K562 (cell line): ENCODE measurements at regions not wholly inside any gene's neighbourhood (a gene's known extent, or its start where the extent isn't known, plus 50 kb on each side); places are given as distances from the start of the nearest gene placed in this dataset.

ENCODE experiments used
- ATAC-seq: fragments of 200-7000 bp; cut with Tn5 transposase; 3 replicates; pipeline ENCODE4 v1.9.1; 2020; ENCODE audit warnings: moderate library complexity
- BruUV-seq: library from RNA; stranded (reverse); fragments of 400-500 nt; replicated peaks from 2 replicates; lab custom pipeline; 2021; lab: Mats Ljungman, UMichigan
- CTCF ChIA-PET: fragments of 300-600 bp; formaldehyde crosslinking; extraction: SDS; loops from one replicate; lab custom pipeline; 2021; ENCODE audit warnings: low intra/inter-chr PET ratio; lab: Yijun Ruan, JAX
- POLR2A ChIA-PET: fragments of 300-600, 350-650 bp; sonication (Branson Sonifier 250); formaldehyde crosslinking; extraction: SDS; loops from one replicate; lab custom pipeline; 2021; ENCODE audit warnings: antibody characterized with exemption, inconsistent platforms; lab: Yijun Ruan, JAX
- DNase-seq, 4 experiments: peaks; one replicate each; pipeline versions ENCODE4 v3.0.0 to v3.0.0-alpha.2; 2011 to 2018; ENCODE audit warnings: low spot score in 3 of 4, mixed read lengths in 3 of 4; ENCODE audit errors: extremely low read depth in 1 of 4
- FAIRE-seq: peaks from 2 replicates; lab custom pipeline; 2011; peaks lifted over from hg19 to GRCh38; lab: Jason Lieb, UNC
- H2AFZ ChIP-seq: 2 replicates; pipeline ENCODE4 v1.6.0; 2011; ENCODE audit warnings: low read depth, low read length, control low read depth, inconsistent platforms
- H3K27ac ChIP-seq: fragments of 200-600 bp; 3 replicates; pipeline ENCODE4 v1.8.0; 2011; ENCODE audit warnings: low read depth, mild to moderate bottlenecking, control low read depth, inconsistent platforms, low read length, moderate library complexity, mixed read lengths; ENCODE audit errors: extremely low read depth
- H3K27me3 ChIP-seq, 2 experiments: fragments of 300-600 bp in 1 of 2; 2 replicates in 1 of 2; 3 replicates in 1 of 2; pipeline versions ENCODE4 v1.6.0 to v1.8.0; 2011; ENCODE audit warnings: inconsistent platforms in 2 of 2, low read length in 2 of 2, mild to moderate bottlenecking in 1 of 2, mixed read lengths in 1 of 2, moderate library complexity in 1 of 2; ENCODE audit not compliant: control insufficient read depth in 2 of 2, insufficient read depth in 2 of 2
- H3K36me3 ChIP-seq: fragments of 300-600 bp; 3 replicates; pipeline ENCODE4 v1.8.0; 2011; ENCODE audit warnings: mild to moderate bottlenecking, low read length, inconsistent platforms; ENCODE audit not compliant: control insufficient read depth, insufficient read depth
- H3K4me1 ChIP-seq, 2 experiments: fragments of 200-600 bp in 1 of 2; replicated peaks in 1 of 2; 2 replicates in 1 of 2; 3 replicates in 1 of 2; pipeline versions ENCODE4 v1.5.1 to v1.8.0; 2011; ENCODE audit warnings: inconsistent platforms in 2 of 2, low read length in 2 of 2, mild to moderate bottlenecking in 1 of 2, mixed read lengths in 1 of 2, moderate library complexity in 1 of 2; ENCODE audit not compliant: control insufficient read depth in 2 of 2, insufficient read depth in 2 of 2
- H3K4me2 ChIP-seq: 2 replicates; pipeline ENCODE4 v1.6.1; 2011; ENCODE audit warnings: low read length, control low read depth, inconsistent platforms, mixed read lengths; ENCODE audit not compliant: insufficient read depth
- H3K4me3 ChIP-seq: fragments of 200-600 bp; sonication (generic), shearing (Covaris generic); 2 replicates; pipeline ENCODE4 v1.5.1; 2016; ENCODE audit warnings: control low read depth, inconsistent platforms
- H3K79me2 ChIP-seq: fragments of 200-600 bp; 3 replicates; pipeline ENCODE4 v1.8.0; 2011; ENCODE audit warnings: low read length, inconsistent platforms; ENCODE audit not compliant: control insufficient read depth, insufficient read depth
- H3K9ac ChIP-seq, 2 experiments: 2 replicates each; pipeline versions ENCODE4 v1.6.0 to v1.6.1; 2011; ENCODE audit warnings: low read depth in 2 of 2, low read length in 2 of 2, control low read depth in 1 of 2, inconsistent platforms in 1 of 2, mild to moderate bottlenecking in 1 of 2, mixed read lengths in 1 of 2; ENCODE audit not compliant: insufficient read depth in 1 of 2
- H3K9me1 ChIP-seq: one replicate; pipeline ENCODE4 v1.6.0; 2011; ENCODE audit warnings: inconsistent platforms, mild to moderate bottlenecking, low read length, moderate library complexity; ENCODE audit not compliant: control insufficient read depth, insufficient read depth
- H3K9me3 ChIP-seq: replicated peaks from 2 replicates; pipeline ENCODE4 v1.5.1; 2011; ENCODE audit warnings: low read depth, low read length, inconsistent platforms; ENCODE audit not compliant: control insufficient read depth, insufficient read depth
- H4K20me1 ChIP-seq: replicated peaks from 2 replicates; pipeline ENCODE4 v1.6.1; 2011; ENCODE audit warnings: low read length, inconsistent platforms, mixed read lengths; ENCODE audit not compliant: control insufficient read depth, insufficient read depth
- CTCF ChIP-seq, 3 experiments: IDR thresholded peaks in 2 of 3; conservative IDR thresholded peaks in 1 of 3; 2 replicates each; pipeline ENCODE4 v1.5.1; 2011 to 2012; ENCODE audit warnings: low read length in 3 of 3, mild to moderate bottlenecking in 3 of 3, control low read depth in 2 of 3, improper control_type of control experiment in 1 of 3, inconsistent platforms in 1 of 3, low read depth in 1 of 3, mixed read lengths in 1 of 3, moderate library complexity in 1 of 3; ENCODE audit not compliant: insufficient read depth in 2 of 3
- KLF13 ChIP-seq: fragments of 450-650 bp; IDR thresholded peaks from 2 replicates; pipeline ENCODE4 v1.6.1; 2016; ENCODE audit warnings: missing genetic modification characterization, low read depth, mild to moderate bottlenecking, missing compliant biosample characterization, moderate library complexity, borderline replicate concordance
- PHB ChIP-seq: fragments of 250-450 bp; sonication (Bioruptor Pico); IDR thresholded peaks from 2 replicates; pipeline ENCODE4 v1.5.0; 2021
- POLR3A ChIP-seq: IDR thresholded peaks from 2 replicates; pipeline ENCODE4 v1.6.1; 2011; ENCODE audit warnings: borderline replicate concordance, mild to moderate bottlenecking, moderate library complexity; ENCODE audit not compliant: insufficient read length, insufficient read depth; ENCODE audit errors: extremely low read depth
- PURB ChIP-seq: sonication (generic); formaldehyde crosslinking; IDR thresholded peaks from 2 replicates; pipeline ENCODE4 v1.9.0; 2021; ENCODE audit warnings: low read depth, mild to moderate bottlenecking, missing genetic modification reagents
- SMAD2 ChIP-seq: fragments of 150-350 bp; IDR thresholded peaks from 2 replicates; pipeline ENCODE4 v1.6.1; 2014; ENCODE audit warnings: low read depth, mild to moderate bottlenecking, low read length
- ZNF324 ChIP-seq: fragments of 250-450 bp; sonication (Bioruptor Pico); IDR thresholded peaks from 2 replicates; pipeline ENCODE4 v1.4.0; 2020; ENCODE audit warnings: mild to moderate bottlenecking
- WGBS: fragments of 100-300 bp; shearing (Covaris generic); methylation state at CpG from one replicate; pipeline ENCODE4 v1.1.6; 2016; ENCODE audit warnings: low coverage, mixed read lengths; ENCODE audit not compliant: insufficient coverage; ENCODE audit errors: missing lambda C conversion rate; 5-methylcytosine and 5-hydroxymethylcytosine counted together
- in situ Hi-C: fragments of 300-500 bp; cut with MboI; formaldehyde crosslinking; loops from 4 replicates; pipeline ENCODE4 v1.15.0; 2018; ENCODE audit warnings: inconsistent platforms, mixed read lengths
- intact Hi-C: fragments of 100-400 bp; cut with micrococcal nuclease; formaldehyde crosslinking; loops from 2 replicates; pipeline ENCODE4 v1.14.2; 2022

- TF ChIP-seq SMAD2 (no peak), ZNF324 (no peak), POLR3A (no peak), PHB (no peak), CTCF (IDR thresholded peaks at IDR 0.05 in 2 of 3, conservative IDR thresholded peaks at IDR 0.05 in 1 of 3; ENCODE audit: insufficient read depth in 2 of 3, low read depth in 1 of 3, low read length in 3 of 3) (no peak), KLF13 (tag) (no peak), PURB (CRISPR knock-in tag) (no peak)
- TF ChIP-seq, all 486 proteins: peak for 0
- intact Hi-C loops = no loop called here
- no peak overlapping the region for H2AFZ ChIP-seq
- WGBS = 3% methylated on average over 4 of the region's 4 CpGs
- no peak overlapping the region for H3K4me2 ChIP-seq
- ChIA-PET POLR2A (no interaction called here), CTCF (no interaction called here)
- H3K9ac ChIP-seq = no peak overlapping the region
- H3K4me3 ChIP-seq = no peak overlapping the region
- no peaks in the 10 kb centered on the region; the same call in 1 of the 2 replicates for H3K9me3 ChIP-seq
- H4K20me1 ChIP-seq = no peaks in the 10 kb centered on the region
- H3K79me2 ChIP-seq = no peaks in the 10 kb centered on the region
- BruUV-seq = no TSS peak
- no peaks in the 10 kb centered on the region for H3K36me3 ChIP-seq
- ATAC-seq (no peak), DNase-seq (no peak), FAIRE-seq (no peak)
- no peaks in the 10 kb centered on the region for H3K9me1 ChIP-seq
- no peak overlapping the region for H3K27ac ChIP-seq
- in situ Hi-C loops = no loop called here
- H3K4me1 ChIP-seq = no peaks in the 10 kb centered on the region
- no peaks in the 10 kb centered on the region for H3K27me3 ChIP-seq
These were observed 158.9 kb upstream of the FERD3L start for GRCh38 chr7:19304086-19304485.
